LHCN-M2 (cell line): ENCODE measurements at regions not wholly inside any gene's neighbourhood (a gene's known extent, or its start where the extent isn't known, plus 50 kb on each side); places are given as distances from the start of the nearest gene placed in this dataset.

Source experiments
- DNase-seq: peaks from one replicate; pipeline ENCODE4 v3.0.0-alpha.2; 2012; ENCODE audit warnings: low read depth

DNA sequence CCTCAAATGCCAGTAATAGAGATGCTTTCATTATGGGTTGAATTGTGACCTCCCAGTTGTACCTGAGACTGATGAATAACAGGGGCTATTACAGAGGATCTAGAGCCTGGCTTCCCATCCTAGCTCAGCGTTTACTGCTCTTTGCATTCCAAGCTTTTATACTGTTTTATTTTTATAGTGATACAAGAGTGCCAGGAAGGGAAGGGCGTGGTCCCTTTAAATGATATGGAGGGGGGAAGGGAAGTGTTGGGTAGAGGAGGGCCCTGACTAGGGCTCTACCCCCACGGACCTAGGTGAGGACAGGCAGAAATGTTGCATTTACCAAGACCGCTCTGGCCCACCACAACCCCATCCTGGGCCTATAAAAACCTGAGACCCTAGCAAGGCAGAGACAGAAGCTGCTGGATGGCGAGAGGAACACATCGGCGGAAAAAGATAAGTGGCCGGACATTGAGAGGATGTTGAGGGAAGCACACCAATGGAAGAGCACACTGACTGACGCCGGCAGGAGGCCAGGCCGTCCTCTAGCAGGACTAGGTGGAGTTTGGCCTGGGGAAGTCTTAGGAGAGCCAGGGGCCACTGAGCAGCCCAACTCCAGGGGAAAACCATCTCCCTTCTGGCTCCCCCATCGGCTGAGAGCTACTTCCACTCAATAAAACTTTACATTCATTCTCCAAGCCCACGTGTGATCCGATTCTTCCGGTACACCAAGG lies 1025.9 kb downstream of the TTLL7 start:
- DNase-seq: no peak

DNA sequence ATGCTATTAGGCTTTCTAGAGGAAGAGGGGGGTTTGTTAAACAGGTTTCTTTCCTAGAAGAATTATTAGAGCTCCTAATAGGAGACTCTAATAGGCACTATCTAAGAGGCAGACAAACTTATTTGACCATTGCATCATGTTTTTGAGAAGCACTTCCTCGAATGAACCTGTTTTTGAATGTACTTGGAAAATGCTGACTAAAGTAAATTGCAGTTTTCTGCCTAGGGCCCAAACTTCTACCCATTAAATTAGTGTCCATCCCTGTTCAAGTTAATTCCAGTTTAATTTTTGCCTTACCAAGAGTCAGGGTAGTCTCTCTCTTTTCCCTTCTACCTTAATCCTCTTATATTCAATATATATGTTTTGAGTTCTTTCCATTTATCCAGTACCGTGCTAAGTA lies 1029.6 kb downstream of the TTLL7 start:
- no peak for DNase-seq

DNA sequence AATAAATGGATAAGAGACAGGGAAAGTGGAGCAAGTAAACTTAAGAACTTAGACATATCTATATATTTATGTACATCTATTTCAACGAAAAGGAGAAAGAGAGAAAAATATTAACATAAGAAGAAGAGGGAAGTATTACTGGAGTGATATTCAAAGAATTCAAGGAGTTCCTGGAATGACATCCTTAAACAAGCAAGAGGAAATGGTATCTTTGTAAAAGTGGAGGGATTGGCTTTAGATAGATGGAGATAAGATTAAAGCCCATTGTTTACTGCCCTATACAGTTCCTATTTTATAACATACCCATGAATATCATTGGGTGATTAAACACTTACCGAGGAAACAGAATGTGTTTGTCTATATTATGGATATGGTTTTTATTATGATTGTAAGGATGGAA lies 1036.3 kb downstream of the TTLL7 start:
- no peak for DNase-seq

DNA sequence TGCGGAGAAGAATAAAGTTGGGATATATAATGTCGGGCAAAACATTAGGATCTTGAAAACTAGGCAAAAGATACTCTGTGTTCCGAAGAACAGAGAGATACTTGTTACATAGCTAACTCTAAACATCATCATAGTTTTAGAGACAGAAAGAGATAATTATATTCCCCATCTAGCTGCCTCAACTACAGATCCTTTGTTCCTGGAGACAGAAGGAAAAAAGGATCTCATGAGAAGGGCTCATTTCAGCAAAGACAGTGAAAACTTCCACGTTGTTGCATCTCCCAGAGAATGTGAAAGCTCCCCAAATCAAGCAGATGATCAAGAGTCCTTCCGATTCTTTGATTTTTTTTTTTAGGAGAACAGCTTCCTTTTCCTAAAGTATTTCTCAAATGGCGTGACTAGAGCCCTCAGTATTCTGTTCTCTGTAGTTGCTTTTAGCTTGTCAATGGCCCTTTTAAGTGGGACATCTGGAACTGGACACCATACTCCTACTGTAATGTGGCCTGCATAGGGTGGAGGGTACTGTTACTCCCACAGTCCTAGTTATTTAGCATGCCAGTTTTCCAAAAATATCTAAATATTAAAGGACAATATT lies 1048.2 kb downstream of the TTLL7 start:
- no peak for DNase-seq

DNA sequence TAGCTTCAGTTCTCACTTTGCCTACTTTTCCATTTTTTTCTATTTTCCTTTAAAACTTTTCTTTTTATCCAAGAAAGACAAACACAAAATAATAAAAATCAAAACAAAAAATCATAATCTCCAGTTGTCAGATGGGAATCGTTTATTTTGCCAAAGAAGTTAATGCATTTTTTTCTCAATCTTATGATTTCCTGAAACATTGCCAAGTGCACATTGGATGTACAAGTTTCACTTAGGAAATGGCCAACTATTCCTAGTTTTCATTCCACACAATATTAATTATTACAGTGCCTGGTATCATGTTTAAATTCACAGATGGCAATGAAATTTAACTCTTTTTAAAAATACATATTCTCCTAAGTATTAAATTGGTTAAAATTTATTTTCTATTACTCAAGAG lies 1050.5 kb downstream of the TTLL7 start:
- no peak for DNase-seq

DNA sequence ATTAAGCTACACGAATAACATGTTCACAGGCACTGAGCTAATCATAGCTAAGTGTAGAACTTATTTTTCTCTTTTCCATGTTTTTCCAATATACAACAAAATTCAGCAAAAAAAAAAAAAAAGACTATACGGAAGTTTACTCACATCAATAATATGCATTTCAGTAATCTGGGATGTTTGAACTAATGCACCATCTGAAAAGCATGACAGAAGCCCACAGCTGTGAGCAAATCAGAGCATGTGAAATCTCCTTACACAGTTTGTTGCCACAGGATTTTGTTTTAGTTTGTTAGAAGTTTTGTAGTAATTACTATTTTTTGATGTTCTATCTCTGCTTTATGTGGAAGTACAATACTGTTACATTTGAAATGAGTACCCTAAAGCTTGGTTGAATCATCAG lies 1051.7 kb downstream of the TTLL7 start:
- DNase-seq: peak; percentile 1

DNA sequence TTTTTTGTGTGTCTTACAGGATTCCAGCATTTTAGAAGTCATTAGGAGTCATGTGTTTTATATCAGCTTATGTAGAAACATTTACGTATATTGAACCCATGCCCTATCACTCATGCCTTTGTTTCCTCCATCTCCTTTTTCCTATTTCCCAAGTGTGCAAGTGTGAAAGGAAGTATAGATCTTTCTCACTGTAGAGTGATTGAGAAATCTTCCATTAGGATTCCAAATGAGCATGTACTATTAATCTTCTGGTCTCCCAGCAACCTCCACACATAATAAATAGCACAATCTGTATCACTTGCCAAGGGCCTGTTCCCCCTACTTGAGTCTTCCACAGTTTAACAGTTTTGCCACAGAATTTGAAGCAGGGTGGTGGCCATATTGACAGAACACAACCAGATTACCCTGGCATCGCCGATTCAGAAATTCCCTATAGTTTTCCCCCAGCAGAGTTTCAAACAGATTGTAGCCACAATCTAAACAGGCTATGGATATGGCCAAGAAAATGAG lies 1052.8 kb downstream of the TTLL7 start:
- no peak for DNase-seq

DNA sequence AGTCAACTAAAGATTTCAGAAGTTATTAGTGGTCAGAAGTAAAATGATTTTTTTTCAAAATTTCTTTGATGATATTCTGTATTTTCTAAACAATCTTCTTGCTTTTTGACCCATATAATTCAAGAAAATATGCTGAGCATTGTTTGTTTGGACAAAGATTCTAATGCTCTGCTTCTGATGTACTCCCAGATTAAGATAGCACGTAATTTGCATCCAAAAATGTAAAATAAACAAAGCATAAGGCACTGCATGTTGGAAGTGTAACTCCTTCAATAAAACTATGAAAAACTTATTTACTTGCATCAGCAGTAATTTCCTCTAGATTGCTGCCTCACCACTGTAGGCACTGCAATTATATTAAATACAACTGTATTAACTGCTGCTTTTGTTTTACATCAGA lies 1054.1 kb downstream of the TTLL7 start:
- no peak for DNase-seq

DNA sequence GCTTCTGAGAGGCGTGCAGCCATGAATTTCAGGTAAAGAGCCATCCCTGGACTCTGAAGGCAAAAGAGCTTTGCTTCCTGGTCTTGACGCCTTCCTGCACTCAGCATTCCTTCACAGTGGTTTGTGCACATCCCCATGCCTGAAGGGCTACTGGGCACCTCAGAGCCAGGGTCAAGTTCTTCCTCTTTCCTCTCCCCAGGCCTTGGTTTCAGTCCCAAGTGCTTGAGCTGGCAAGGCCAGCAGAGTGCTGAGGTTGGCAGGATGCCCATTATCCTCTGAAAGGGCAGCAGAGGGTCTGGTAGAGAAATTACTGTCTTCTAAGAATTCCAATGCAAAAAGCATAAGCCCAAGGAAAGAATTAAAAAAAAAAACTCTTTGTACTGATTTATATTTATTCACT lies 1064.9 kb downstream of the TTLL7 start:
- no peak for DNase-seq

DNA sequence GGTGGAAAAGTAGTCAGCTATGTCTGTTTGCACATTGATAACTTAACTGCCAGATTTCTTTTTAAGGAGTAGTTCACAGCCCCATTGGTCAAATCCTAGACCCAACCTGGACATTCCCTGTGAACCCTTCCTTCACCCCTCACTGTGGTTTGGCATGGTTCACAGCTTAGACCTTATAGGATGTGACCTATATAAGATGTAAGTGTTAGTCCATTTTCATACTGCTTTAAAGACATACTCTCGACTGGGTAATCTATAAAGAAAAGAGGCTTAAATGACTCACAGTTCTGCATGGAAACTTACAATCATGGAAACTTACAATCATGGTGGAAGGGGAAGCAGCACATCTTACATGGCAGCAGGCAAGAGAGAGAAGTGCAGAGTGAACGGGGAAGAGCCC lies 1066.2 kb downstream of the TTLL7 start:
- no peak for DNase-seq

DNA sequence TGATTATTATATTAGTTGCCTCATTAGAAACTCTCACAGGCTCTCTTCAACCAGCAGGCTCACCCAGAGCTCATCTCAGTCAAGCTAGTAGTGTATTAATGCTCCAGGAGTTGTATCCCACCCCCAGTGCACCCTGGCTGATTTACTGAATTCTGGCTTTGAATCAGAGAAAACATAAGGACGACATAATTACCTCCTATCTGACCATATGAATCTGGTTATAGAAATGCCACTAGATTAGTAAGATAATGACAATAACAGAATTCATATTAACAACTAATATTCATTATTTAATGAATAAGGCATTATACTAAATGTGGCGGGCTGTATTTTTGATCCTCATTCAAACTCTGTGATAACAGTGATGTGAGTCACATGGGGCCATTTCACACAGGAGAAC lies 1066.7 kb downstream of the TTLL7 start:
- no peak for DNase-seq

DNA sequence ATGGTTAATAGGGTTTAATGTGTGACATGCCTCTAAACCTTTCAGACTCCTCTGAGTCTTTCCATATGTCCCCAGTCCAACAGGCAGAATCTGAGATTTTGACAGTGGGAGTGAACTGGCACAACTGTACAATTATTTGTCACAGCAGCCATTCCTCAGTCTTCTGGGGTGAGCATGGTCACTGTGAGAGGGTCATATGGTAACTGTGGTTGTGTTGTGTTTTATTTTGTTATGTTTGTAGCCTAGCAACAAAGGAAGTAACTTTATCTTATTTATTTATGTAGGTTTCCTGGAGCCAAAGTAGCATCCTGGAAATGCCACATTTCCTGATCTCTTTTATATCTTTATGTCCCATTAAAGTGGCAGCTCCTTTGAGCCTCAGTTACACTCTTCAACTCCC lies 1067.9 kb downstream of the TTLL7 start:
- DNase-seq: no peak

DNA sequence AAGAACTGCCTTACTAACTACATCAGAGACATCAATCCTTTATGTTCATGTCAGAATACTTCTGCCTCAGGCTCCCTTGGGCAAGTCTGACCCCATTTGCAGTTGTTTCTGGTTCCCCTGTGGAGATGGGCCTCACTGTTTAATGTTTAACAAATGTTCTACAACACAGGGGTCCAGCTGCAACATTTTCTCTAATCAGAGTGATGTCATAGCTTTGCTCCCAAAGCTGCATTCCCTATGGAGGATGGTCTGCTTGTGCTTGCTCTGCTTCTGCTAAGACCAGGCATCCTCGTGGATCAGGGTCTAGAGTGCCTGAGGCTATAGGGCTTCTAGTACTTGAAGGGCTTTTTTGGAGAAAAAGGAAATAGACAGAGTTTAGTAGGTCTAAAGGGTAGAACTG lies 1071.2 kb downstream of the TTLL7 start:
- no peak for DNase-seq

DNA sequence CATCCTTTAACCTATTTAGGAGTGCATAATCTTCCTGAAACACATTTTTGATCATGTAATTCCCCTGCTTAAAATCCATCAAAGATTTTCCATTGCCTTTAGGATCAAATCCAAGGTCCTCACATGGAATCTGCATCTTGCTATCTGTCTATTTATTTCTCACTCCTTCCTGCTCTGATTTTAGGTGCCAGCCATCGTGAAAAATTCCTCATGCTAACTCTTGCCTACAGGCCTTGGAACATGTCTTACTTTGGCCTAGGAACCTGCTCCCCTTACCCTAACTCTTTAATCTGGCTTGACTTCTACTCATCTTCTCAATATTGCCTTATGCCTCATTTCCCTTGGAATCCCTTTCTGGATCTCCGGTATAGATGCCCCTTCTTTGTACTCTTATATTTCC lies 1074.3 kb downstream of the TTLL7 start:
- DNase-seq: no peak

DNA sequence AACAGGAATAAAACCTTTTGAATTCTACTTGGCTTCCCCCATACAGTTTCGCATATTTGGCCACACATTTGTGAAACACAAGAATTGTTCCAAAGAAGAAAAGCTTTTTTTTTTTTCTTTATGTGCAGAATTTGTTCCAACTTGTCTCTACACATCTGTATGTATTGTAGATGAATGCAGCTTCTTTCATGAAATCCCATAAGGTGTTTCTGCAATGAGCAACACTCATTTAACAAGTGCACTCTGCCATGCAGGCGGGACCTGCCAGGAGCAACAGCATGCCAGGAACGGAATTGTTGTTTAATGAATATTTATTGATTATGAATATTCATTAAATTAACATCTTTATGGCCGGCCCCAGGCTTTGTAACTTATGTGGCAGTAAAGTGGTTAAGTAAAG lies 1075.0 kb downstream of the TTLL7 start:
- DNase-seq: no peak

DNA sequence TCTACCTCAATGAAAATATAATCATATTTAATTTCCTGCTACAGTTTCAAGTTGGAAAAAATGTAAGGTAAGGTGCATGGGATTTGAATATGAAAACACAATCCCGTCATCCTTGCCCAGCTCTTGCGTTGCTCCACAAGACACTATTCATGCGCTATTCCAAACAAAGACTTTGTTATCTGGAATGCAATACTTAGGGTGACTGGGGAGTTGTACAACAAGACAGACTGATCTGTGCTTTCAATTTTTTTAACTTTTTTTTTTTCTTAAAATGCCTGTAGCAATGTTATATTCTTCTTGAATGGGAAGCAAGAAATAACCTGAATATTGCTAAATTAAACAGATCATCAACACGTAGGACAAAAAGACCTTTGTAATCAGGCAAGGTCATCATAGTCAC lies 1077.2 kb downstream of the TTLL7 start:
- DNase-seq: no peak

DNA sequence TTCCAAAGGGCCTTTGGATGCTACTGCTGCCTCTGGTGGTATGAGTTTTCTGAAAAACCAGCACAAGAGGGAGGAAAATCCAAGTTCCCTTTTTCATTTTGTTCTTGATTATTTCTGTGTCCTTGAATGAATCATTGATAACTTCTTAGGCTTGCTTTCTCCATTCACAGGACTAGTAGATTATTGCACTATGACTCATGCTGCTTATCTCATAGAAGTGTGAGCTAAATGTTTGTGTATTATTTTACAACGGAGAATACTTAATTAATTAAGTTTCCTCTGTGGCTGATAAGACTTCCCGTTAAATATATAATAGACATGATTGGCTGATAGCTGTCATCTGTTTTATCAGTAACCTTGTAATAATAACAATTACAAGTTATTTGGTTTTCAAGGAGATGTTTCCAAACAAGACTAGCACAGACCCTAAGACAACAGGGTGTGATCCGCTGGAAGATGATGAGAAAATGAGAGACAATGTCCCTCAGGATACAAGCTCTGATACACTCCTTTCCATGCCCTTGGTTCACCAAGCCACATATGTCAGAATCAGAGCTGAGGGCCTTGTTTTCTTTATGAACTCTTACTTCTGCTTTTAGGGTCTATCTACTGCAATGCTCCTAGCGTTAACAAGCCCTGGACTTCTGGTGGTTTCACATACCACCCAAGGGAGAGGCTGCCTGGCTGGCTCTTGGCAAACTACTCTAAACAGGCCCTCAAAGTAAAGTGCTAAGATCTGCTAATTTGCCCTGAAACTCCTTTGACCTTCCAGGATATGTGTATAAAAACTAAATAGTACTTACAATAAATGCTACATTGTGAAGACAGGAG lies 1078.3 kb downstream of the TTLL7 start:
- no peak for DNase-seq

DNA sequence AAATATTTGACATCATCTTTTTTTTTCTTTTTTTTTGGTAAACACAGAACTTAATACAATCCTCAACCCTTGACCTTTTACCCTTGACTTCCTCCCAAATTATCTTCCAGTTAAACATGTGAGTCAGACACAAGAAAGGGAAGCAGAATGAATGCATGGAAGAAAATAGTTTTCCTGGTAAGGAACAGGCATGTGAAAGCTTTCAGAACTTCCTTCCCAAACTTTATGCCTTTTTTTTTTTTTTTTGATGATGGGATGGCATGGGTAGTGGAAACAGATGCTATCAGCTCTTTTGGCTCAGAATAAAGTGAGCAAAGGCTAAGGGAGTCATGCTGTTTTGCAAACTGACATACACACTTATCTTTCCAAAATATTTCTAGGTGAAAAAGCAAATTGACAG lies 1079.1 kb downstream of the TTLL7 start:
- no peak for DNase-seq

DNA sequence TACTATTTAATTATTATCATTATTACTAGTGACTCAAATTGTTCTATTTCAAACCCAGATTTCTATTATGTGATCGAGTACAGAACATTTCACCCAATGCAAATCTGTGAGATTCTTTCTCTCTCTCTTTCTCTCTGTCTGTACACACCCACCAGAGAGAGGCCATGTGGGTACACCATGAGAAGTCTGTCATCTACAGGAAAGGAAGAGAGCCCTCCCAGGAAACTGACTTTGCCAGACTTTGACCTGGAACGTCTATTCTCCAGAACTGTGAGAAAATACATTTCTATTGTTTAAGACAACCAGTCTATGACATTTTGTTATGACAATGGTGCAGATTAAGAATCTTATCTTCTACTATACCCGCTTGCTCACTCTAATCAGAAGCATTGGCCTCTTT lies 1091.6 kb downstream of the TTLL7 start:
- DNase-seq: no peak

DNA sequence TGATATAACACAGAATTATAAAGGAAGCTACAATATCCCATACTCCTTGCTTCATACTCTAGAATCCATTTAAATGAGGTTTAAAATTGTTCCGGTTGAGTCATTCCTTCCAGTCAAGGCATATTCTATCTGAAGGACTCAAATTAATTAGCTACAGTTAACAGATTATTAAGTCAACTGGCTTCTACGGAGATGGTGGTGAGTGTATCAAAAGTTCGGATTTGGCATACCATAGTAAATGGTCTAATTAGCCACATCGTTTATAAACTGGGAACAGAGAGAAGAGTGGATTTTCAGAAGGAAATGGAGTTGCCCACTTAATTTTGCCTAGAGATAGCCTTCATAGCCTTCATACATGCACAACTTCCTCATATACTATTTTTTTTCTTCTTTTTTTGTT lies 1095.3 kb downstream of the TTLL7 start:
- no peak for DNase-seq

DNA sequence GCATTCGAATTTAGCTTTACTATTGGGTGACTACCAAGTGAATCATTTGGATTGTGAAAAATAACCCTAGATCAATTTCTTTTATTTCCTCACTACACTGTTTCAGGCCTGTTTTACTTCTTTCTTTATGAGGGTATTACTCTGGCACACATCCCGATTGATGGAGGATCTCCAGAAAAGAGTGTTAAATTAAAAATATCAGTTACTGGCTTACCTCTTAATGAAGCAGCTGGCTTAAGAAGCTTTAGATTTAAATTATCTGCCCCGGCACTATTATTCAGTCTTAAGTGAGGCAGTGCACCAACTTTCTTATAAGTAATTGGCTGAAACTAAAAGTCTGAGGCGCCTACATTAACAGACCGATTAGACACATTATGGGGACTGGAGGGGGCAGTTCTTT lies 1097.4 kb downstream of the TTLL7 start:
- DNase-seq: no peak

DNA sequence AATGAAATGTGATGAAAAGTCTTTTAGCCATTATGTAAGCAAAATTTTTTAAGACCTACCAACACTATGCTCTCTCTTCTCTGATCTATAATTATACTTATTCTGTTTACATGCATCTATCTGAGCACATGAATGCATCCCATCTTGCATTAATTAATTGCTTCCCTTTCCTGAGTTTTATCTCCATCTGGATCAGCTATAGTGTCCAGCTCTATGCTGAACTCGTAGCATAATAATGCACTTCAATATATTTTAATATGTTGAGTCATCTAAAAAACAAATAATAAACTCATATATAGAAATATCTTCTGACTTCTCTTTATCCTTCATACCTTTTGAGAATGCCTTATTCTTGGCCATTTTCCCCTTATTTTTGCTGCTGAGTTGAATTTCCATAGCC lies 1097.8 kb downstream of the TTLL7 start:
- no peak for DNase-seq

DNA sequence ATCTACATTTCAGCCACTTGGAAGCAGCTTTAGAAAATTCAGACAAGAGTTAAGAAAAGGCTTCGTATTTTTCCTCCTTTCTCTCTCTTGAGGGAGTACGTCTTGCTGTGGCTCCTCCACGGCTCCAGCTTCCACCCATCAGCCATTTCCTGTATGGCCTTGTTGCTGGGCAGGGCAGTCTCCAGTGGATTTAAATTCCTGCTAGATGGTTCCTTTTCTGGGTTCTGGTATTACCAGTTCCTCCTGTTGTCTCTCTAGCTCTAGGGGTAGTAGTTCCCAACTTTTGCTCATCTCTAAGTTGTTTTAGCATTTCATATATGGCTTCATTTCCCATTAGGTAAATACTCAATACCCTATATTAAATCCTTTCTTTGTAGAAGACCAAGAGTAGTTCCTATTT lies 1098.3 kb downstream of the ADGRL2 start:
- DNase-seq: no peak
